ENCODE measurements at regions not wholly inside any gene's neighbourhood (a gene's known extent, or its start where the extent isn't known, plus 50 kb on each side); places are given as distances from the start of the nearest gene placed in this dataset.

- in situ Hi-C loops (cut with HindIII; ENCODE audit: low pct_ligation_motif_present, low sequenced_read_pairs) = no loop called here
- Histone ChIP-seq H3K27me3 (replicated peaks) (no peaks in the 10 kb centered on the region), H3K4me3 (ENCODE audit: low read depth, low read length) (no peak overlapping the region), H3K36me3 (replicated peaks) (no peaks in the 10 kb centered on the region), H3K27ac (no peak overlapping the region)
- no peak for TF ChIP-seq CTCF (IDR thresholded peaks at IDR 0.05; ENCODE audit: low read depth, low read length, missing control alignments)
- no peak for DNase-seq
Observed at GRCh38 chr16:11487289-11487688, 99.4 kb downstream of the LITAF start.

GRCh38 chr16:11488304-11488703 lies 98.4 kb downstream of the LITAF start:
- Histone ChIP-seq H3K36me3 (replicated peaks) (no peaks in the 10 kb centered on the region), H3K4me3 (ENCODE audit: low read depth, low read length) (no peak overlapping the region), H3K27me3 (replicated peaks) (no peaks in the 10 kb centered on the region), H3K27ac (no peak overlapping the region)
- no peak for DNase-seq
- no peak for TF ChIP-seq CTCF (IDR thresholded peaks at IDR 0.05; ENCODE audit: low read depth, low read length, missing control alignments)
- in situ Hi-C loops (cut with HindIII; ENCODE audit: low pct_ligation_motif_present, low sequenced_read_pairs) = no loop called here

GRCh38 chr16:11491524-11491923 lies 95.2 kb downstream of the LITAF start:
- no peaks in the 10 kb centered on the region for H3K27me3 ChIP-seq (replicated peaks)
- no peak overlapping the region for H3K4me3 ChIP-seq (ENCODE audit: low read depth, low read length)
- in situ Hi-C loops (cut with HindIII; ENCODE audit: low pct_ligation_motif_present, low sequenced_read_pairs) = no loop called here
- TF ChIP-seq CTCF (IDR thresholded peaks at IDR 0.05; ENCODE audit: low read depth, low read length, missing control alignments) = no peak
- no peaks in the 10 kb centered on the region for H3K36me3 ChIP-seq (replicated peaks)
- no peak overlapping the region for H3K27ac ChIP-seq
- DNase-seq = no peak

GRCh38 chr16:11492808-11493530 lies 93.8 kb downstream of the LITAF start:
- H3K4me3 ChIP-seq (ENCODE audit: low read depth, low read length) = no peak overlapping the region
- DNase-seq = no peak
- in situ Hi-C loops (cut with HindIII; ENCODE audit: low pct_ligation_motif_present, low sequenced_read_pairs) = no loop called here
- H3K36me3 ChIP-seq (replicated peaks) = no peaks in the 10 kb centered on the region
- no peak overlapping the region for H3K27ac ChIP-seq
- H3K27me3 ChIP-seq (replicated peaks) = no peaks in the 10 kb centered on the region
- no peak for TF ChIP-seq CTCF (IDR thresholded peaks at IDR 0.05; ENCODE audit: low read depth, low read length, missing control alignments)

- no peak for TF ChIP-seq CTCF (IDR thresholded peaks at IDR 0.05; ENCODE audit: low read depth, low read length, missing control alignments)
- in situ Hi-C loops (cut with HindIII; ENCODE audit: low pct_ligation_motif_present, low sequenced_read_pairs) = no loop called here
- H3K36me3 ChIP-seq (replicated peaks) = no peaks in the 10 kb centered on the region
- DNase-seq = no peak
- no peak overlapping the region for H3K27ac ChIP-seq
- no peak overlapping the region for H3K4me3 ChIP-seq (ENCODE audit: low read depth, low read length)
- no peaks in the 10 kb centered on the region for H3K27me3 ChIP-seq (replicated peaks)
Observed at GRCh38 chr16:11493531-11493929, 93.2 kb downstream of the LITAF start.

GRCh38 chr16:11494029-11494428 lies 92.7 kb downstream of the LITAF start:
- no peak overlapping the region for H3K27ac ChIP-seq
- no peaks in the 10 kb centered on the region for H3K36me3 ChIP-seq (replicated peaks)
- no peak overlapping the region for H3K4me3 ChIP-seq (ENCODE audit: low read depth, low read length)
- TF ChIP-seq CTCF (IDR thresholded peaks at IDR 0.05; ENCODE audit: low read depth, low read length, missing control alignments) = no peak
- no peaks in the 10 kb centered on the region for H3K27me3 ChIP-seq (replicated peaks)
- in situ Hi-C loops (cut with HindIII; ENCODE audit: low pct_ligation_motif_present, low sequenced_read_pairs) = no loop called here
- DNase-seq = no peak

Measured in brain microvascular endothelial cell (primary cell).